DND-41 (cell line): ENCODE measurements at regions not wholly inside any gene's neighbourhood (a gene's known extent, or its start where the extent isn't known, plus 50 kb on each side); places are given as distances from the start of the nearest gene placed in this dataset.

ENCODE experiments used
- ATAC-seq: fragments of 200-7000 bp; cut with Tn5 transposase; 3 replicates; pipeline ENCODE4 v1.9.1; 2021; ENCODE audit warnings: low read depth; ENCODE audit not compliant: insufficient read depth
- DNase-seq: peaks from one replicate; pipeline ENCODE4 v3.0.0-alpha.2; 2020
- H2AFZ ChIP-seq: 2 replicates; pipeline ENCODE4 v1.6.0; 2012; ENCODE audit warnings: low read depth, low read length
- H3K27ac ChIP-seq: 2 replicates; pipeline ENCODE4 v1.5.1; 2012; ENCODE audit warnings: low read length, inconsistent platforms
- H3K27me3 ChIP-seq: fragments of 200-600 bp; sonication (generic); 2 replicates; pipeline ENCODE4 v1.6.0; 2012; ENCODE audit warnings: low read length, mild to moderate bottlenecking, inconsistent platforms; ENCODE audit not compliant: insufficient read depth, poor library complexity
- H3K36me3 ChIP-seq: 2 replicates; pipeline ENCODE4 v1.5.1; 2012; ENCODE audit warnings: low read length, inconsistent platforms; ENCODE audit not compliant: insufficient read depth
- H3K4me1 ChIP-seq: 2 replicates; pipeline ENCODE4 v1.5.1; 2012; ENCODE audit warnings: mild to moderate bottlenecking, low read length; ENCODE audit not compliant: insufficient read depth
- H3K4me2 ChIP-seq: 2 replicates; pipeline ENCODE4 v1.6.0; 2012; ENCODE audit warnings: mild to moderate bottlenecking, moderate library complexity, low read length, inconsistent platforms; ENCODE audit not compliant: insufficient read depth
- H3K4me3 ChIP-seq, 2 experiments: fragments of 200-600 bp in 1 of 2; shearing (Covaris generic) in 1 of 2; 2 replicates each; pipeline ENCODE4 v1.5.1; 2012 to 2016; ENCODE audit warnings: inconsistent platforms in 2 of 2, low read length in 2 of 2, mild to moderate bottlenecking in 2 of 2, low read depth in 1 of 2, moderate library complexity in 1 of 2
- H3K79me2 ChIP-seq: 2 replicates; pipeline ENCODE4 v1.6.0; 2012; ENCODE audit warnings: low read length, inconsistent platforms; ENCODE audit not compliant: insufficient read depth
- H3K9ac ChIP-seq: 2 replicates; pipeline ENCODE4 v1.6.0; 2012; ENCODE audit warnings: low read depth, mild to moderate bottlenecking, inconsistent platforms, low read length, moderate library complexity
- H3K9me3 ChIP-seq: 2 replicates; pipeline ENCODE4 v1.5.1; 2012; ENCODE audit warnings: low read length, moderate library complexity, mild to moderate bottlenecking, inconsistent platforms; ENCODE audit not compliant: insufficient read depth, severe bottlenecking
- H4K20me1 ChIP-seq: 2 replicates; pipeline ENCODE4 v1.6.0; 2012; ENCODE audit warnings: low read length; ENCODE audit not compliant: insufficient read depth
- EZH2 ChIP-seq: IDR thresholded peaks from 3 replicates; pipeline ENCODE4 v1.6.1; 2012; ENCODE audit warnings: borderline replicate concordance, low read depth, mild to moderate bottlenecking, moderate library complexity, low read length, inconsistent platforms; ENCODE audit not compliant: severe bottlenecking
- TF ChIP-seq, protein P1 (sequence below): IDR thresholded peaks from 2 replicates; pipeline ENCODE4 v1.5.1; 2012; ENCODE audit warnings: borderline replicate concordance, low read length, moderate library complexity, mild to moderate bottlenecking; ENCODE audit not compliant: poor library complexity, severe bottlenecking; ENCODE audit errors: extremely low read depth

DNA sequence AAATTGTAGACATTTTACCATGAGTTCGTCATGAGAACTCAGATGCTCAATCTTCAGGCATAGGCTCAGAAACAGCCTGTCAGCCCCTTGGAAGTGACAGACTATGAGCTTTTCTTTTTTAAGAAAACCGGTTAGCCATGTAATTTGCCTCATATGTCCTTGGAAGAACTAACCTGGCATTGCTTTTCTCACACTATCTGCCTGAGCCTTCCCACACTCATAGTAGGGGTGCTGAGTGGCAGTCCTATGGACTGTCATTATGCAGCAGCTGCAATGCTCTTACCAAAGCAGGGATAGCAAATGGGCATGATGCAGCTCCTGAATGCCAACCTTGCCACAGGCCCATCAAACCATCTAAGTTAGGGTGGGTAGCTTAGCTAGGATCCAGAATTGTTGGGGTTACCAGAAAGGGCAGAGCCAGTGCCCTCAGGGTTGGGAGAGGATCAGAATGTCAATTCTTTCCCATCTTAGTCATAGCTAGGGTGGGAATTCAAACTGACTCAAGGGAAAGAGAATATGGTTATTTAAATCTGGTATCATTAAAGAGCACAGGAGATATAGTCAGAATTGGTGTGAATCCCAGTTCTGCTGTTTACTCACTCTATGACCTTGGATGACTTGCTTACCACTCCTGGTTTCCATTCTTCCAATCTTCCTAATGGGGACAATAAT is 230.6 kb upstream of the CPEB2 start:
- Histone ChIP-seq H3K4me1 (no peaks in the 10 kb centered on the region), H3K4me2 (no peak overlapping the region), H3K9me3 (no peaks in the 10 kb centered on the region), H3K27ac (no peak overlapping the region), H3K27me3 (no peaks in the 10 kb centered on the region), H3K4me3 (no peak overlapping the region), H3K36me3 (no peaks in the 10 kb centered on the region), H3K79me2 (no peaks in the 10 kb centered on the region), H4K20me1 (no peaks in the 10 kb centered on the region), H2AFZ (no peak overlapping the region), H3K9ac (no peak overlapping the region)
- no peak for TF ChIP-seq EZH2
- TF ChIP-seq, protein P1, sequence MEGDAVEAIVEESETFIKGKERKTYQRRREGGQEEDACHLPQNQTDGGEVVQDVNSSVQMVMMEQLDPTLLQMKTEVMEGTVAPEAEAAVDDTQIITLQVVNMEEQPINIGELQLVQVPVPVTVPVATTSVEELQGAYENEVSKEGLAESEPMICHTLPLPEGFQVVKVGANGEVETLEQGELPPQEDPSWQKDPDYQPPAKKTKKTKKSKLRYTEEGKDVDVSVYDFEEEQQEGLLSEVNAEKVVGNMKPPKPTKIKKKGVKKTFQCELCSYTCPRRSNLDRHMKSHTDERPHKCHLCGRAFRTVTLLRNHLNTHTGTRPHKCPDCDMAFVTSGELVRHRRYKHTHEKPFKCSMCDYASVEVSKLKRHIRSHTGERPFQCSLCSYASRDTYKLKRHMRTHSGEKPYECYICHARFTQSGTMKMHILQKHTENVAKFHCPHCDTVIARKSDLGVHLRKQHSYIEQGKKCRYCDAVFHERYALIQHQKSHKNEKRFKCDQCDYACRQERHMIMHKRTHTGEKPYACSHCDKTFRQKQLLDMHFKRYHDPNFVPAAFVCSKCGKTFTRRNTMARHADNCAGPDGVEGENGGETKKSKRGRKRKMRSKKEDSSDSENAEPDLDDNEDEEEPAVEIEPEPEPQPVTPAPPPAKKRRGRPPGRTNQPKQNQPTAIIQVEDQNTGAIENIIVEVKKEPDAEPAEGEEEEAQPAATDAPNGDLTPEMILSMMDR, result no peak
- ATAC-seq, result no peak
- no peak for DNase-seq

GRCh38 chr4:14772388-14772787 is 229.9 kb upstream of the CPEB2 start:
- no peaks in the 10 kb centered on the region for H4K20me1 ChIP-seq
- ATAC-seq, result no peak

DNA sequence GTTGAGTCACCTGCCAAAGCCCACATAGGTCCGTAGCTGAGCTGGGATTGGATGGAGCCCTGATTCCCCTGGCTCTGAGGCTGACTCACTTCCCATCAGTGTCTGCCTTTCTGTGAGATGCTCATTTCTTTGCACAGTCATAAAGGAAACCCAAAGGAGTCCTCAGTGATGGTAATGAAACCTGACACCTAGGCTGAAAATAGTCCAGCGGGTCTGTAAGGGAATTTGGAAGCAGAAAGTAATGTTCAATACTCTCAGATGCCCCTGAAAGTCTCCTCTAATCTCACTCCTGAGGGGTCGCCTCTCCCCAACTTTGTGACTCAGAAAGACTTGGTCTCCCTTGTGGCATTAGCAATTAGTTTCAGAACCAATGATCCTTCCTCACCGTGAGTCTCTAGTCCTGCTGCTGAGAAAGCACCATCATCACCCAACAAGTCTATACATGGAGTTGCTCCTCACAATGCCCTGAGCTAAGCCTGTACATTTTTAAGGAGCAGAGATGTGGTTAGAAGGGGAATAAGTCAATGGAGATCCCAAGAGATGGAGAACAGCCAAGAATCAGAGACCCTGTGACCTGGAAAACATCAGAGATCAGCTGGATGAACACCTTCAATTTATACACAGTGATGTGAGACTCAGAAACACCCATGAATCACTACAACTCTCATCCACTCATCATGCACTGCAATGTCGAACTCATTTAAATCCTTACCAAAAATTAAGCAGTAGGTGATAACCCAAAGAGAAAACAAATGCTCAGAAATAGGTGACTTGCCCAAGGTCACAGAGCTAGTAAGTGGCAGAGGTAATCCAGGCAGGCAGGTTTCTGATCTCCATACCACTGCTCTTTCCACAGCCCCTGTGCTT is 219.0 kb upstream of the CPEB2 start:
- Histone ChIP-seq H3K27me3 (no peaks in the 10 kb centered on the region), H3K27ac (no peak overlapping the region), H3K4me3 (no peak overlapping the region), H3K4me2 (no peak overlapping the region), H3K79me2 (no peaks in the 10 kb centered on the region), H2AFZ (no peak overlapping the region), H3K4me1 (no peaks in the 10 kb centered on the region), H3K9me3 (no peaks in the 10 kb centered on the region), H4K20me1 (no peaks in the 10 kb centered on the region), H3K9ac (no peak overlapping the region), H3K36me3 (no peaks in the 10 kb centered on the region)
- ATAC-seq (no peak), DNase-seq (no peak)
- no peak for TF ChIP-seq EZH2
- TF ChIP-seq, protein P1, result no peak

More at GRCh38 chr4:14772388-14772787, 229.9 kb upstream of the CPEB2 start:
- Histone ChIP-seq H3K4me1 (no peaks in the 10 kb centered on the region), H3K27me3 (no peaks in the 10 kb centered on the region), H2AFZ (no peak overlapping the region), H3K4me2 (no peak overlapping the region), H3K9me3 (no peaks in the 10 kb centered on the region), H3K36me3 (no peaks in the 10 kb centered on the region), H3K4me3 (no peak overlapping the region), H3K9ac (no peak overlapping the region), H3K27ac (no peak overlapping the region), H3K79me2 (no peaks in the 10 kb centered on the region)
- TF ChIP-seq, protein P1, result no peak
- TF ChIP-seq EZH2, result no peak
- DNase-seq, result no peak
